T-cell (primary cell): ENCODE measurements at regions not wholly inside any gene's neighbourhood (a gene's known extent, or its start where the extent isn't known, plus 50 kb on each side); places are given as distances from the start of the nearest gene placed in this dataset.

Experiments
- ATAC-seq, 4 experiments: fragments of 200-7000 bp in 3 of 4; fragments of 150-1000 bp in 1 of 4; cut with Tn5 transposase; replicated peaks in 1 of 4; 1 replicate in 3 of 4; 2 replicates in 1 of 4; pipeline ENCODE4 v1.10.0; 2021; ENCODE audit warnings: moderate library complexity in 3 of 4, mild to moderate bottlenecking in 2 of 4, moderate number of reproducible peaks in 1 of 4
- CTCF ChIA-PET, 2 donors: fragments of 300-600 bp; sonication (Branson Sonifier 250); formaldehyde crosslinking; loops; one replicate each; lab custom pipeline; 2022; ENCODE audit warnings: antibody characterized with exemption in 2 of 2; lab: Charles Lee
- POLR2A ChIA-PET, 2 donors: fragments of 300-600 bp; sonication (Branson Sonifier 250); formaldehyde crosslinking; loops; one replicate each; lab custom pipeline; 2022; ENCODE audit warnings: antibody characterized with exemption in 2 of 2; lab: Charles Lee
- DNase-seq, 35 experiments: peaks; one replicate each; pipeline versions ENCODE4 v3.0.0 to v3.0.0-alpha.2; 2013 to 2023
- H3K27ac ChIP-seq: one replicate; pipeline ENCODE4 v1.5.1; 2013; ENCODE audit warnings: low read length
- H3K27me3 ChIP-seq, 2 experiments: replicated peaks in 1 of 2; 1 replicate in 1 of 2; 2 replicates in 1 of 2; pipeline versions ENCODE4 v1.6.1 to v1.7.0; 2013; ENCODE audit warnings: low read length in 1 of 2, mixed read lengths in 1 of 2; ENCODE audit not compliant: control insufficient read depth in 2 of 2, insufficient read depth in 2 of 2; ENCODE audit errors: extremely low read depth in 1 of 2
- H3K36me3 ChIP-seq, 2 donors: 1 replicate in 1 of 2; 2 replicates in 1 of 2; pipeline versions ENCODE4 v1.6.1 to v1.7.0; 2013; ENCODE audit warnings: low read length in 1 of 2; ENCODE audit not compliant: control insufficient read depth in 2 of 2, insufficient read depth in 1 of 2; ENCODE audit errors: extremely low read depth in 1 of 2
- H3K4me1 ChIP-seq, 2 experiments: 1 replicate in 1 of 2; 2 replicates in 1 of 2; pipeline versions ENCODE4 v1.6.1 to v1.7.0; 2013; ENCODE audit warnings: low read length in 2 of 2, mixed read lengths in 1 of 2; ENCODE audit not compliant: insufficient read depth in 2 of 2, control insufficient read depth in 1 of 2; ENCODE audit errors: extremely low read depth in 1 of 2
- H3K4me3 ChIP-seq, 2 donors: 1 replicate in 1 of 2; 2 replicates in 1 of 2; pipeline versions ENCODE4 v1.5.1 to v1.7.0; 2013; ENCODE audit warnings: mild to moderate bottlenecking in 2 of 2, low read length in 1 of 2, moderate library complexity in 1 of 2; ENCODE audit not compliant: control insufficient read depth in 1 of 2; ENCODE audit errors: extremely low read depth in 1 of 2
- H3K9me3 ChIP-seq: 2 replicates; pipeline ENCODE4 v1.7.0; 2013
- H3K27ac Mint-ChIP-seq, 2 donors: one replicate each; pipeline ENCODE4 v1.8.0; 2020 to 2021; ENCODE audit warnings: mild to moderate bottlenecking in 2 of 2, mixed read lengths in 2 of 2
- H3K27me3 Mint-ChIP-seq, 2 donors: one replicate each; pipeline ENCODE4 v1.8.0; 2021 to 2022; ENCODE audit warnings: mixed read lengths in 2 of 2
- H3K36me3 Mint-ChIP-seq: one replicate; pipeline ENCODE4 v1.8.0; 2021; ENCODE audit warnings: mixed read lengths
- H3K4me1 Mint-ChIP-seq, 3 donors: one replicate each; pipeline ENCODE4 v1.8.0; 2020 to 2022; ENCODE audit warnings: mixed read lengths in 3 of 3, mild to moderate bottlenecking in 1 of 3
- H3K4me3 Mint-ChIP-seq, 3 donors: one replicate each; pipeline ENCODE4 v1.8.0; 2020 to 2022; ENCODE audit warnings: mild to moderate bottlenecking in 3 of 3, mixed read lengths in 3 of 3, moderate library complexity in 3 of 3
- H3K9me3 Mint-ChIP-seq, 3 donors: one replicate each; pipeline ENCODE4 v1.8.0; 2020 to 2022; ENCODE audit warnings: mixed read lengths in 3 of 3
- WGBS: methylation state at CpG from one replicate; pipeline ENCODE4 v1.1.5; 2013; ENCODE audit warnings: missing lambda C conversion rate; ENCODE audit not compliant: insufficient coverage; 5-methylcytosine and 5-hydroxymethylcytosine counted together

GRCh38 chr6:109261811-109262210 lies 120.5 kb downstream of the CD164 start:
- no peak overlapping the region for H3K4me3 Mint-ChIP-seq
- no peaks in the 10 kb centered on the region for H3K4me1 Mint-ChIP-seq
- H3K27ac Mint-ChIP-seq, result no peak overlapping the region
- H3K27me3 ChIP-seq, result peaks cover 0 to 3% of the 10 kb centered on the region in 2 experiments
- ATAC-seq (no peak), DNase-seq (no peak)
- H3K36me3 Mint-ChIP-seq, result no peaks in the 10 kb centered on the region
- H3K36me3 ChIP-seq, result no peaks in the 10 kb centered on the region
- POLR2A ChIA-PET, result no interaction called here
- H3K4me1 ChIP-seq, result no peaks in the 10 kb centered on the region
- no peak overlapping the region for H3K27ac ChIP-seq
- WGBS, result 88% methylated on average over 4 of the region's 6 CpGs
- no peak overlapping the region for H3K4me3 ChIP-seq
- peaks cover 0 to under 1% (median 0%) of the 10 kb centered on the region in 3 donors for H3K9me3 Mint-ChIP-seq
- CTCF ChIA-PET, result no interaction called here
- no peaks in the 10 kb centered on the region for H3K9me3 ChIP-seq
- peaks cover 0 to 3% of the 10 kb centered on the region in 2 donors for H3K27me3 Mint-ChIP-seq

- ChIA-PET CTCF (no interaction called here), POLR2A (no interaction called here)
- H3K36me3 Mint-ChIP-seq, result no peaks in the 10 kb centered on the region
- H3K4me3 ChIP-seq, result no peak overlapping the region
- no peaks in the 10 kb centered on the region for H3K36me3 ChIP-seq
- peaks cover 0 to 3% of the 10 kb centered on the region in 2 experiments for H3K27me3 ChIP-seq
- ATAC-seq, result no peak
- H3K4me1 ChIP-seq, result no peaks in the 10 kb centered on the region
- no CpG with 5 or more reads among the region's 3 CpGs for WGBS
- no peaks in the 10 kb centered on the region for H3K4me1 Mint-ChIP-seq
- no peak overlapping the region for H3K27ac Mint-ChIP-seq
- no peak overlapping the region for H3K27ac ChIP-seq
- no peaks in the 10 kb centered on the region for H3K9me3 Mint-ChIP-seq
- H3K27me3 Mint-ChIP-seq, result peaks cover 0 to 3% of the 10 kb centered on the region in 2 donors
- no peaks in the 10 kb centered on the region for H3K9me3 ChIP-seq
- no peak for DNase-seq
- H3K4me3 Mint-ChIP-seq, result no peak overlapping the region
These were observed 121.6 kb downstream of the CD164 start for GRCh38 chr6:109260701-109261100.

DNA sequence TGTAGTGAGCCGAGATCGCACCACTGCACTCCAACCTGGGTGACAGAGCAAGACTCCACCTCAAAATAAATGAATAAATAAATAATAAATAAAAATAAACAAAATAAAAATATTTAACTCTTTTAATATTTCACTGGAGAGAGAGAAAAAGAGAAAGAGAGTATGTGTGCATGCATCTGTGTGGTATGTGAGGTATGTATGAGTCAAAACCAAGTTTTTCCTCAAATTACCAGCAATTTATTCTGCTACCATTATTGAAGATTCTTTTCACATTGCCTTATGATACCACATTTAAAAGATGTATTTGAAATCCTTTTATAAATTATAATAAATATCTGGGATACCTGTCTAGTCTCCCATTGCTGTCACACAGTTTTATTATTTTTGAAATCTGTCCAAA lies 122.1 kb downstream of the CD164 start:
- Mint-ChIP-seq H3K4me1 (no peaks in the 10 kb centered on the region), H3K36me3 (no peaks in the 10 kb centered on the region), H3K9me3 (no peaks in the 10 kb centered on the region), H3K27me3 (peaks cover 0 to 3% of the 10 kb centered on the region in 2 donors), H3K27ac (no peak overlapping the region), H3K4me3 (no peak overlapping the region)
- ChIA-PET POLR2A (no interaction called here), CTCF (no interaction called here)
- Histone ChIP-seq H3K36me3 (no peaks in the 10 kb centered on the region), H3K4me3 (no peak overlapping the region), H3K27me3 (peaks cover 0 to 3% of the 10 kb centered on the region in 2 experiments), H3K27ac (no peak overlapping the region), H3K4me1 (no peaks in the 10 kb centered on the region), H3K9me3 (no peaks in the 10 kb centered on the region)
- ATAC-seq (no peak), DNase-seq (no peak)
- no CpG with 5 or more reads among the region's 2 CpGs for WGBS

DNA sequence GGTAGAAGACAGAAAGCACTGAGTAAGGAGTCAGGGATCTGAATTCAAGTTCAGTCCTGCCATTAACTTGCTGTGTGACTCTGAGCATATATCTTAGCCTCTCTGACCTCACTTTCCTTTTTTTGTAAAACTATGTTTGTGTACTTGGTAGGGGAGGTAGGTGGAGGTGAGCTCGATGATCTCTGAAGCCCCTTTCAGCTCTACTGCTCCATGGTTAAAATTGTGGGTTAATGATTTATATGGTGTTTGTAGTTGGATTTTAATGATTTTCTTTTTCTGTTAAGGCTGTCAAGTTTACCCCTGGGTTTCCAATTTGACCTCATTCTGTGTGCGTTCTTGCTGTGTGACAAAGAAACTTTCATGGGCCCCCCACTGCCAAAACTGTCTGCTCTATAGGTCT lies 124.1 kb downstream of the CD164 start:
- Histone ChIP-seq H3K27me3 (peaks cover 0 to 5% of the 10 kb centered on the region in 2 experiments), H3K9me3 (no peaks in the 10 kb centered on the region), H3K4me1 (no peaks in the 10 kb centered on the region), H3K36me3 (no peaks in the 10 kb centered on the region), H3K4me3 (no peak overlapping the region), H3K27ac (no peak overlapping the region)
- Mint-ChIP-seq H3K27ac (no peak overlapping the region), H3K4me3 (no peak overlapping the region), H3K36me3 (no peaks in the 10 kb centered on the region), H3K9me3 (no peaks in the 10 kb centered on the region), H3K27me3 (peaks cover 0 to 6% of the 10 kb centered on the region in 2 donors), H3K4me1 (no peaks in the 10 kb centered on the region)
- ChIA-PET CTCF (interaction anchor here in 1 of 2 donors (1.0 kb wide), 1 partner anchor 30 kb away, joined by 3 read pairs; no protein-coding TSS in a partner anchor), POLR2A (no interaction called here)
- DNase-seq, result no peak
- no peak for ATAC-seq
- no CpG with 5 or more reads among the region's 2 CpGs for WGBS

DNA sequence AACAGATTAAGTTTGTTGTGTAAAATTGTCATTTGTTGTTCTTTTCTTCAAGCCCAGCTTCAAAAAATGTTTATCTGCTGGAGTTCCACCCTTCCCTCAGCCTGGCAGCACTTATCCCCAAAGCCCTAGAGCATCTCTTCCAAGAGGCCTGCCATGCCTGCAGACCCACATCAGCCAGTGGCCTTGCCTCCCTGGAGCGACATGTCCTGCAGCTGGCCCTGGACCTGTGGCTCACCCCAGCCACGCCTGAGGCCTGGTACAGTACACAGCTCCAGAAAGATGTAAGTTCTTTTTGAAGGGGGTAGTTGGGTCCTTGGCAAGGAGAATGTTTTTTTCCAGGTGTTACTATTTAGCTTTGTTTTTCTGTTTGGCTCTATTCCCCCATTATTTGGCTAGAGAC lies 124.8 kb downstream of the CD164 start:
- no peaks in the 10 kb centered on the region for H3K9me3 Mint-ChIP-seq
- H3K4me3 ChIP-seq, result no peak overlapping the region
- DNase-seq (no peak), ATAC-seq (no peak)
- no peak overlapping the region for H3K27ac Mint-ChIP-seq
- no peaks in the 10 kb centered on the region for H3K36me3 Mint-ChIP-seq
- no peaks in the 10 kb centered on the region for H3K9me3 ChIP-seq
- CTCF ChIA-PET, result interaction anchor here (0.6 to 1.0 kb wide), 2 partner anchors 29 to 185 kb away, joined by 3 read pairs; no protein-coding TSS in a partner anchor
- H3K36me3 ChIP-seq, result no peaks in the 10 kb centered on the region
- no peak overlapping the region for H3K4me3 Mint-ChIP-seq
- no peak overlapping the region for H3K27ac ChIP-seq
- no peaks in the 10 kb centered on the region for H3K4me1 Mint-ChIP-seq
- no peaks in the 10 kb centered on the region for H3K4me1 ChIP-seq
- POLR2A ChIA-PET, result no interaction called here
- H3K27me3 ChIP-seq, result peaks cover 0 to 5% of the 10 kb centered on the region in 2 experiments
- 100% methylated on average over 2 of the region's 2 CpGs for WGBS
- H3K27me3 Mint-ChIP-seq, result peaks cover 0 to 8% of the 10 kb centered on the region in 2 donors

DNA sequence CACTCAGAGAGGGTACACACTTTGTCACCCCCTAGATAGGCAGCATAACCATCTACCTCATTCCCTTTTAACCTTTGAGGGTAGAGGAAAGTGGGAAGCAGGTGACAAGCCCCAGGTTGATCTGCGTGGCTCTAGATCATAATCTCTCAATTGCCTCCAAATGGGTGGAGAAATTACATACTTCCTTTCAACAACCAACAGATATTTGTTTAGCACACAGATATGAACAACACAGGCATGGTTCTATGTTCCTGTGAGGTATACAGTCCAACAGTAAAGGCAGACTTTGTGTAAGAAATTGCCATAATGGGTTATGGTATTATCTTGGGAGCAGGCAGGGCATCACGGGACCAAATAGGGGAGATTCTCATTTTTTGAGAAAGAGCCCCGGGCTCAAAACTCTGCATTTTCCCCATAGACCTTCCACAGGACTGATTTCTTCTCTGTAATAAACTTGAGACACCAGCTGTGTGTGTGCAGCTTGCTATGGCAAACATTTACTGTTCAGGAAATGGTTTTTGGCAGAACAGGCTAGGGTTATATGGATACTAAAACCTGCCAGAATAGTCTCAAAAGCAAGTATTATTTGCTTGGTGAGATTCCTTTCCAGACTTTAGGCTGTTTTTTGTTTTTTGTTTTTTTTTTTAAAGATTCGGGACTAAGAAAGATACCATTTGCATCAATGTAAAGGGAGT lies 126.2 kb downstream of the CD164 start:
- Mint-ChIP-seq H3K4me1 (no peaks in the 10 kb centered on the region), H3K9me3 (no peaks in the 10 kb centered on the region), H3K27ac (no peak overlapping the region), H3K36me3 (no peaks in the 10 kb centered on the region), H3K4me3 (no peak overlapping the region), H3K27me3 (peaks cover 5 to 12% of the 10 kb centered on the region in 2 donors)
- H3K4me1 ChIP-seq, result no peaks in the 10 kb centered on the region
- DNase-seq (no peak), ATAC-seq (no peak)
- H3K9me3 ChIP-seq, result no peaks in the 10 kb centered on the region
- ChIA-PET CTCF (no interaction called here), POLR2A (no interaction called here)
- H3K27me3 ChIP-seq, result peaks cover 0 to 2% of the 10 kb centered on the region in 2 experiments
- H3K36me3 ChIP-seq, result no peaks in the 10 kb centered on the region
- no peak overlapping the region for H3K4me3 ChIP-seq
- no CpG with 5 or more reads among the region's 4 CpGs for WGBS
- H3K27ac ChIP-seq, result no peak overlapping the region
